ENCODE measurements at regions not wholly inside any gene's neighbourhood (a gene's known extent, or its start where the extent isn't known, plus 50 kb on each side); places are given as distances from the start of the nearest gene placed in this dataset.

DNA sequence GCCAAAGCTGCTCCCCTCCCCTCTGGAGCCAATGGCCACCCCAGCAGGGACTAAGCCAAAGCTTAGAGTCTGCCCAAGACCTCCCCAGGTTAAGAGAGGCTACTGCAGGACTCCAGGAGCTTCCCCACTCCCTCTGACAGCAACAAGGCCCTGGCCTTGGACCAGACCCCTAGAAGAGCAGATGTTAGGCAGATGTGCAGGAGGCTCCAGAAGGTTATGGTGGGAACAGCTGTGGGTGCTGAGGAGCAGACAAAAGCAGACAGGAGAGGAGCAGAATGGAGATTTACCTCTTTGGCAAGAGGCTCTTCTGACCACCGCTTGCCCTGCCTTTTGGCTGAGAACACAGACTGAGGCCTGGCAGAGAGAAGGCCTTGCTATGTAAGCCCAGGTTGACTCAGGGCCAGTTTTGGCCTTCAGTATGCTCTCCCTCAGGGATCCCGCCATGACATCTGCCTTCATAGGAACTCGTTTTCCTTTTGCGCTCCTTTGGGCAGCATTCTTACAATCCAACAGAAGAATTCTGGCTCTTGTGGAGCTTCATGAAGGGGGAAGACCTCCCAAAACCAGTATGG is 113.0 kb downstream of the RBFOX3 start:
- Histone ChIP-seq H3K79me2 (ENCODE audit: insufficient read depth) (no peaks in the 10 kb centered on the region), H3K4me3 (no peak overlapping the region), H3K4me1 (ENCODE audit: insufficient read depth) (no peaks in the 10 kb centered on the region), H3K27ac (no peak overlapping the region), H3K4me2 (ENCODE audit: unreplicated experiment) (no peak overlapping the region), H3K9me2 (ENCODE audit: insufficient read depth) (no peaks in the 10 kb centered on the region), H2AFZ (no peak overlapping the region), H3K9me3 (ENCODE audit: low read depth) (no peaks in the 10 kb centered on the region), H3K27me3 (replicated peaks; ENCODE audit: insufficient read depth) (no peaks in the 10 kb centered on the region), H3K9ac (no peak overlapping the region), H3F3A (ENCODE audit: insufficient read depth) (no peaks in the 10 kb centered on the region), H4K20me1 (ENCODE audit: insufficient read depth) (no peaks in the 10 kb centered on the region), H3K36me3 (ENCODE audit: low read depth) (no peaks in the 10 kb centered on the region)
- in situ Hi-C loops (cut with MboI), result no loop called here
- no peak for DNase-seq
- no peak for TF ChIP-seq EZH2phosphoT487 (IDR thresholded peaks at IDR 0.05; ENCODE audit: insufficient read depth, low read depth)
- no peak for TF ChIP-seq EZH2 (IDR thresholded peaks at IDR 0.05; ENCODE audit: insufficient read depth, poor library complexity, severe bottlenecking)
- 20 to 29% methylated on average over 4 of the region's 4 CpGs for WGBS, 2 experiments (ENCODE audit: low coverage in 1 of 2, low lambda C conversion rate in 2 of 2, missing lambda C conversion rate in 2 of 2)

DNA sequence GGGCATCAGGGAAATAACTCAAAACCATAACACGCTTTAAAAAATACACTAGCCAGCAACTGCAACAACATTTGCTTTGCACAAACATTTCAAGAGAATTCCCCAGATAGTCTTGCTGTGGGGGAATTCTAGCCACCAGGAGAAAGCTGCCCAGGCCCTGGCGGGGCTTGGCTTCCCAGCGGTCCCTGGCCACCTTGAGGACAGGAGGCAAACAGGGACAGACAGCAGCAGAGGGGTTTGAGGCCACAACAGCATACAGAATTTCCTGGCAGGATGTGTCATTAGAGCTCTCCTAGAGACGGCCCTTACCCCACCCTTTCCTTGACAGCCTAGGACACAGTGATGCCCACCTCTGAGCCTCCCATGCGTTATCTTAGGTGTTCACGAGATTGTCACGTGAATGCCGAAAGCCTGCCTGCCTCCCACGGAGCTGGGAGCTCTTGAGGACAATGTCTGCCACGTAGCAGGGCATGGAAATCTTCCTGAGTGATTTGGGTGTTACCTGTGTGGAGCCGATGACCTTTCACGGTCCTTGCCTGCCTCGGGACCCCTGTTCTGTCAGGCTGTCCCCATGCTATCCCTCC is 114.3 kb downstream of the RBFOX3 start:
- Histone ChIP-seq H3K79me2 (ENCODE audit: insufficient read depth) (no peaks in the 10 kb centered on the region), H3K9ac (no peak overlapping the region), H3K9me3 (ENCODE audit: low read depth) (no peaks in the 10 kb centered on the region), H3K36me3 (ENCODE audit: low read depth) (no peaks in the 10 kb centered on the region), H4K20me1 (ENCODE audit: insufficient read depth) (no peaks in the 10 kb centered on the region), H2AFZ (no peak overlapping the region), H3K27me3 (replicated peaks; ENCODE audit: insufficient read depth) (no peaks in the 10 kb centered on the region), H3K4me1 (ENCODE audit: insufficient read depth) (no peaks in the 10 kb centered on the region), H3K27ac (no peak overlapping the region), H3F3A (ENCODE audit: insufficient read depth) (no peaks in the 10 kb centered on the region), H3K4me3 (no peak overlapping the region), H3K9me2 (ENCODE audit: insufficient read depth) (no peaks in the 10 kb centered on the region), H3K4me2 (ENCODE audit: unreplicated experiment) (no peak overlapping the region)
- DNase-seq, result no peak
- in situ Hi-C loops (cut with MboI), result no loop called here
- TF ChIP-seq EZH2phosphoT487 (IDR thresholded peaks at IDR 0.05; ENCODE audit: insufficient read depth, low read depth), result no peak
- no peak for TF ChIP-seq EZH2 (IDR thresholded peaks at IDR 0.05; ENCODE audit: insufficient read depth, poor library complexity, severe bottlenecking)
- WGBS, 2 experiments (ENCODE audit: low coverage in 1 of 2, low lambda C conversion rate in 2 of 2, missing lambda C conversion rate in 2 of 2), result 66 to 67% methylated on average over 13 of the region's 13 CpGs

DNA sequence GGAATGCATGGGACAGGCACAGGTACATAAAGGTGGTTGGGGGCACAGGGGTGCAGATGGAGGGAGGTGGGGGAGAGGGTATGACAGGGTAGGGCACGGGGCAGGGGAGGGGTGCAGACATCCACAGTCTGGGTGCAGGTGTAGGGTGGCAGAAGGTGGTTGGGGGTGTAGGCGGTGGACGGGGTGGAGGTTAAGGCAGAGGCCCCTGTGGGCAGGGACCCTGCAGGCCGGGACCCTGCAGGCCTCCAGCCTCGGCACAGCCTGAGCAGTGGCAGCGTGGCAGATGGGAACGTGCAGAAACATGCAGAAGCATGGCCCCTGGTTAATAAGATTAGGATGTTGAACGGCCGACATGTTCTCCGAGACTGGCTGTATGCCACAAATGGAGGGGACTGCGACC is 115.2 kb downstream of the RBFOX3 start:
- H3K9me3 ChIP-seq (ENCODE audit: low read depth), result no peaks in the 10 kb centered on the region
- in situ Hi-C loops (cut with MboI), result no loop called here

DNA sequence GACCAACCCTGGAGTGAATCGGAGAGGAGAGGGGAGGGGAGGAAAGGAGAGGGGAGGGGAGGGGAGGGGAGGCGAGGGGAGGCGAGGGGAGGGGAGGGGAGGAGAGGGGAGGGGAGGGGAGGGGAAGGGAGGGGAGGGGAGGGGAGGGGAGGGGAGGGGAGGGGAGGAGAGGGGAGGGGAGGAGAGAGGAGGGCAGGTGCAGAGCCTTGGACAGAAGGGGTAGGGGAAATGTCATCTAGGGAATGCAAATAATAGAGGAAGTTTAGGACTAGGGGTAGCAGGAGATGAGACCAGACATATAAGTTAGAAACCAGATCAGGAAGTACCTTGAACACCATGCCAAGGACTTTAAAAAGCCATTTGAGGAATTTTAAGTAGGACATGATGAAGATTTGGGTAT is 119.8 kb downstream of the RBFOX3 start:
- Histone ChIP-seq H3K79me2 (ENCODE audit: insufficient read depth) (no peaks in the 10 kb centered on the region), H3K9me3 (ENCODE audit: low read depth) (no peaks in the 10 kb centered on the region), H3K36me3 (ENCODE audit: low read depth) (no peaks in the 10 kb centered on the region), H3K4me1 (ENCODE audit: insufficient read depth) (no peaks in the 10 kb centered on the region), H2AFZ (no peak overlapping the region), H3F3A (ENCODE audit: insufficient read depth) (no peaks in the 10 kb centered on the region), H3K9me2 (ENCODE audit: insufficient read depth) (no peaks in the 10 kb centered on the region), H3K27ac (no peak overlapping the region), H4K20me1 (ENCODE audit: insufficient read depth) (no peaks in the 10 kb centered on the region), H3K4me3 (no peak overlapping the region), H3K9ac (no peak overlapping the region), H3K27me3 (replicated peaks; ENCODE audit: insufficient read depth) (0 out of 2 replicates have a peak, but pooled peaks cover 2% of the 10 kb centered on the region), H3K4me2 (ENCODE audit: unreplicated experiment) (no peak overlapping the region)
- no peak for DNase-seq
- TF ChIP-seq EZH2 (IDR thresholded peaks at IDR 0.05; ENCODE audit: insufficient read depth, poor library complexity, severe bottlenecking), result no peak
- TF ChIP-seq EZH2phosphoT487 (IDR thresholded peaks at IDR 0.05; ENCODE audit: insufficient read depth, low read depth), result no peak
- in situ Hi-C loops (cut with MboI), result no loop called here
- 22 to 59% methylated on average over 2 to 3 of the region's 3 CpGs for WGBS, 2 experiments (ENCODE audit: low coverage in 1 of 2, low lambda C conversion rate in 2 of 2, missing lambda C conversion rate in 2 of 2)

More for the DNA sequence above, 115.2 kb downstream of the RBFOX3 start:
- WGBS, 2 experiments (ENCODE audit: low coverage in 1 of 2, low lambda C conversion rate in 2 of 2, missing lambda C conversion rate in 2 of 2), result 11 to 20% methylated on average over 7 to 11 of the region's 11 CpGs
- Histone ChIP-seq H3K4me2 (ENCODE audit: unreplicated experiment) (no peak overlapping the region), H3F3A (ENCODE audit: insufficient read depth) (no peaks in the 10 kb centered on the region), H3K27ac (no peak overlapping the region), H3K27me3 (replicated peaks; ENCODE audit: insufficient read depth) (no peaks in the 10 kb centered on the region), H2AFZ (no peak overlapping the region), H3K9ac (no peak overlapping the region), H3K4me3 (no peak overlapping the region), H3K79me2 (ENCODE audit: insufficient read depth) (no peaks in the 10 kb centered on the region), H3K9me2 (ENCODE audit: insufficient read depth) (no peaks in the 10 kb centered on the region), H3K36me3 (ENCODE audit: low read depth) (no peaks in the 10 kb centered on the region), H4K20me1 (ENCODE audit: insufficient read depth) (no peaks in the 10 kb centered on the region), H3K4me1 (ENCODE audit: insufficient read depth) (no peaks in the 10 kb centered on the region)
- no peak for DNase-seq
- TF ChIP-seq EZH2phosphoT487 (IDR thresholded peaks at IDR 0.05; ENCODE audit: insufficient read depth, low read depth) (no peak), EZH2 (IDR thresholded peaks at IDR 0.05; ENCODE audit: insufficient read depth, poor library complexity, severe bottlenecking) (no peak)

All from GM23248 (cell line).